ENCODE measurements at regions not wholly inside any gene's neighbourhood (a gene's known extent, or its start where the extent isn't known, plus 50 kb on each side); places are given as distances from the start of the nearest gene placed in this dataset.
A peak's percentile ranks its signal among the peaks of the same experiment; 100 is the strongest.
"Not testable (repeated sequence)": the region's sequence is repeated elsewhere in the genome, so short reads cannot be mapped to it uniquely, and the experiment has no call there.

DNA sequence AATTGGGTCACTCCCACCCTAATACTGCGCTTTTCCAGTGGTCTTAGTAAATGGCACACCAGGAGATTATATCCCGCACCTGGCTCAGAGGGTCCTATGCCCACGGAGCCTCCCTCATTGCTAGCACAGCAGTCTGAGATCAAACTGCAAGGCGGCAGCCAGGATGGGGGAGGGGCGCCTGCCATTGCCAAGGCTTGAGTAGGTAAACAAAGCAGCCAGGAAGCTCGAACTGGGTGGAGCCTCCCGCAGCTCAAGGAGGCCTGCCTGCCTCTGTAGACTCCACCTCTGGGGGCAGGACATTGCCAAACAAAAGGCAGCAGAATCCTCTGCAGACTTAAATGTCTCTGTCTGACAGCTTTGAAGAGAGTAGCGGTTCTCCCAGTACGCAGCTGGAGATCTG is 52.4 kb upstream of the PMPCB start:
- BruUV-seq (replicated peaks); CTCF ChIA-PET: not testable (repeated sequence)

DNA sequence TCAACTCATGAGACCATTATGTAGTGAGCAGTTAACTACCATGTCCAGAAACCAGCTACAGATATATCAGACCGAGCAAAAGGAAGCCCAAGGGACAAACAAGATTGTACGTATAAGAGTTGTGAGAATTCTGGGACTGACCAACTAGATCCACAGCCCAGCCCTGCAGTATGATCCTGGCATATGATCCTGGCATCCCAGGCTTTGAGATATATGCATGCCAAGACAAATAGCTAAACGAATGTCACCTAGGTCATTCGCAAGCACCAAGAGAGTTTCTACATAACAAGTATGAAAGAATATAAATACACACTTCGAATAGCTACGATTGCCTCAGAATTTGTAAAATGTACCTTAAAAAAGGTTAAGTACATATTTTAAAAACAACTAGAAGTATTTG is 56.4 kb upstream of the PMPCB start:
- H3K4me1 ChIP-seq, result no peaks in the 10 kb centered on the region
- H3K27me3 ChIP-seq (replicated peaks; ENCODE audit: control insufficient read depth, insufficient read depth, low read length), result no peaks in the 10 kb centered on the region
- Mint-ChIP-seq H3K4me1 (ENCODE audit: low read depth, unreplicated experiment) (no peaks in the 10 kb centered on the region), H3K36me3 (ENCODE audit: insufficient read depth, unreplicated experiment) (no peaks in the 10 kb centered on the region), H3K27me3 (ENCODE audit: insufficient read depth, unreplicated experiment) (peaks cover 2% of the 10 kb centered on the region), H3K27ac (ENCODE audit: unreplicated experiment) (no peak overlapping the region), H3K9me3 (ENCODE audit: unreplicated experiment) (peaks cover 9% of the 10 kb centered on the region), H3K4me3 (ENCODE audit: unreplicated experiment) (no peak overlapping the region)
- no peak for DNase-seq
- no peaks in the 10 kb centered on the region for H3K9me3 ChIP-seq
- TF ChIP-seq, protein P1, sequence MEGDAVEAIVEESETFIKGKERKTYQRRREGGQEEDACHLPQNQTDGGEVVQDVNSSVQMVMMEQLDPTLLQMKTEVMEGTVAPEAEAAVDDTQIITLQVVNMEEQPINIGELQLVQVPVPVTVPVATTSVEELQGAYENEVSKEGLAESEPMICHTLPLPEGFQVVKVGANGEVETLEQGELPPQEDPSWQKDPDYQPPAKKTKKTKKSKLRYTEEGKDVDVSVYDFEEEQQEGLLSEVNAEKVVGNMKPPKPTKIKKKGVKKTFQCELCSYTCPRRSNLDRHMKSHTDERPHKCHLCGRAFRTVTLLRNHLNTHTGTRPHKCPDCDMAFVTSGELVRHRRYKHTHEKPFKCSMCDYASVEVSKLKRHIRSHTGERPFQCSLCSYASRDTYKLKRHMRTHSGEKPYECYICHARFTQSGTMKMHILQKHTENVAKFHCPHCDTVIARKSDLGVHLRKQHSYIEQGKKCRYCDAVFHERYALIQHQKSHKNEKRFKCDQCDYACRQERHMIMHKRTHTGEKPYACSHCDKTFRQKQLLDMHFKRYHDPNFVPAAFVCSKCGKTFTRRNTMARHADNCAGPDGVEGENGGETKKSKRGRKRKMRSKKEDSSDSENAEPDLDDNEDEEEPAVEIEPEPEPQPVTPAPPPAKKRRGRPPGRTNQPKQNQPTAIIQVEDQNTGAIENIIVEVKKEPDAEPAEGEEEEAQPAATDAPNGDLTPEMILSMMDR (IDR thresholded peaks at IDR 0.05; ENCODE audit: insufficient read depth in 1 of 2, low read depth in 1 of 2, low read length in 1 of 2, severe bottlenecking in 1 of 2, unreplicated experiment in 1 of 2), result no peak
- no peaks in the 10 kb centered on the region for H3K36me3 ChIP-seq (ENCODE audit: control insufficient read depth, insufficient read depth, low read length)
- ChIA-PET CTCF (no interaction called here), POLR2A (no interaction called here)
- BruUV-seq (replicated peaks), result no TSS peak
- H3K4me3 ChIP-seq (ENCODE audit: low read depth, low read length), result no peak overlapping the region
- intact Hi-C loops (cut with micrococcal nuclease; ENCODE audit: unreplicated experiment), result no loop called here

More for the DNA sequence above, 52.4 kb upstream of the PMPCB start:
- H3K36me3 ChIP-seq (ENCODE audit: control insufficient read depth, insufficient read depth, low read length); POLR2A ChIA-PET; H3K4me3 Mint-ChIP-seq (ENCODE audit: unreplicated experiment); H3K27me3 ChIP-seq (replicated peaks; ENCODE audit: control insufficient read depth, insufficient read depth, low read length); H3K27me3 Mint-ChIP-seq (ENCODE audit: insufficient read depth, unreplicated experiment); H3K4me1 Mint-ChIP-seq (ENCODE audit: low read depth, unreplicated experiment); H3K36me3 Mint-ChIP-seq (ENCODE audit: insufficient read depth, unreplicated experiment); H3K27ac Mint-ChIP-seq (ENCODE audit: unreplicated experiment); H3K4me1 ChIP-seq; H3K9me3 Mint-ChIP-seq (ENCODE audit: unreplicated experiment); H3K4me3 ChIP-seq (ENCODE audit: low read depth, low read length); H3K9me3 ChIP-seq; intact Hi-C loops (cut with micrococcal nuclease; ENCODE audit: unreplicated experiment): not testable (repeated sequence)
- DNase-seq, result peak; percentile 22 to 46

DNA sequence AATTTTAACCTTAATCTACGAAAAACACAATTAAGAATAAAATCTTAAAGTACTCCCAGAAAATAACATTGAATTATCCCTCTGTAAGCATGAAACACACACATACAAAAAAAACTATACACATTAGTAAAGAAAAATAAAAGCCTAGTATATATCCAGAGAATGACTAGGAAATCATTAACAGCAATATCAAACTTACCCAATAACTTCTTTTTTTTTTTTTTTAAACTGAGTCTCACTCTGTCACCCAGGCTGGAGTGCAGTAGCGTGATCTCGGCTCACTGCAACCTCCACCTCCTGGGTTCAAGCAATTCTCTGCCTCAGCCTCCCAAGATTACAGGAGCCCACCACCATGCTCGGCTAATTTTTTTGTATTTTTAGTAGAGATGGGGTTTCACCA is 61.4 kb upstream of the PMPCB start:
- H3K36me3 Mint-ChIP-seq (ENCODE audit: insufficient read depth, unreplicated experiment); H3K9me3 ChIP-seq; H3K4me3 Mint-ChIP-seq (ENCODE audit: unreplicated experiment); H3K4me1 Mint-ChIP-seq (ENCODE audit: low read depth, unreplicated experiment); H3K9me3 Mint-ChIP-seq (ENCODE audit: unreplicated experiment); CTCF ChIA-PET; H3K27me3 ChIP-seq (replicated peaks; ENCODE audit: control insufficient read depth, insufficient read depth, low read length); POLR2A ChIA-PET; BruUV-seq (replicated peaks); intact Hi-C loops (cut with micrococcal nuclease; ENCODE audit: unreplicated experiment); H3K4me1 ChIP-seq; H3K27ac Mint-ChIP-seq (ENCODE audit: unreplicated experiment); DNase-seq; H3K36me3 ChIP-seq (ENCODE audit: control insufficient read depth, insufficient read depth, low read length); H3K27me3 Mint-ChIP-seq (ENCODE audit: insufficient read depth, unreplicated experiment); H3K4me3 ChIP-seq (ENCODE audit: low read depth, low read length): not testable (repeated sequence)

DNA sequence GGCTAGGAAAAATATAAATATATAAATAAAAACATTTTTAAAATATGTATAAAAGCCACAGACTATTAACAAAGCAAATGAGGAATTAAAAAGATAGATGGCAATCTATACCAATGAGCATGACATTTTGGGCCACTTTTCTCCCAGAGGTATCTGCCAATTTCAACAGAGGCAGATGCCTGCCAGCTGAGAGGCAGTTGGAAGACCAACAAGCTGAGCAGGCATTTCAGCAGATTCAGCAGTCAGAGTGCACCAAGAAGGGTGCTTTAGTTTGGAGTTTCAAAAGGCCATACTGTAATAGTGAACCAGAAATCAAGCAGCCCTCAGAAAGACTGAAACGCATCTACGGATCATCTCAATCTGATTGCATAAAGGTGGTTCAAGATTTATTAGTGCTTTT is 62.4 kb upstream of the PMPCB start:
- BruUV-seq (replicated peaks); CTCF ChIA-PET; H3K27ac Mint-ChIP-seq (ENCODE audit: unreplicated experiment); H3K36me3 ChIP-seq (ENCODE audit: control insufficient read depth, insufficient read depth, low read length); H3K4me1 Mint-ChIP-seq (ENCODE audit: low read depth, unreplicated experiment); H3K4me3 ChIP-seq (ENCODE audit: low read depth, low read length); H3K9me3 ChIP-seq; H3K4me1 ChIP-seq; H3K36me3 Mint-ChIP-seq (ENCODE audit: insufficient read depth, unreplicated experiment); POLR2A ChIA-PET; intact Hi-C loops (cut with micrococcal nuclease; ENCODE audit: unreplicated experiment); DNase-seq; H3K9me3 Mint-ChIP-seq (ENCODE audit: unreplicated experiment); H3K4me3 Mint-ChIP-seq (ENCODE audit: unreplicated experiment); H3K27me3 ChIP-seq (replicated peaks; ENCODE audit: control insufficient read depth, insufficient read depth, low read length); H3K27me3 Mint-ChIP-seq (ENCODE audit: insufficient read depth, unreplicated experiment): not testable (repeated sequence)

DNA sequence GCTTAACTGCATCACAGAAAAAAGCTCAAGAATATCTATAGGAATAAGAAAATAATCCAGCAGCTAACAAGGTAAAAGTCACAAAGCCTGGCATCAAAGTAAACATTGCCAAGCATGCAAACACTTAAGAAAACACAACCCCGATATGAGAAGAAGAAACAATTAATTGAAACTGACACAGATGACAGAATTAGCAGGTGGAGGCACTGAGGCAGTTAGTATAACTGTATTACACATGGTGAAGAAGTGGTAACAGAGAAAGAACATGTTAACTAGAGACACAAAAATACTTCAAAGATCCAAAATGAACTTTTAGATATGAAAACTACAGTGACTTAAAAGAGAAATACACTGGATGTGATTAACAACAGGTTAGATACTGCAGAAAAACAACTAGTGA is 69.4 kb upstream of the PMPCB start:
- H3K4me1 ChIP-seq; H3K9me3 ChIP-seq; H3K4me3 ChIP-seq (ENCODE audit: low read depth, low read length); H3K27me3 ChIP-seq (replicated peaks; ENCODE audit: control insufficient read depth, insufficient read depth, low read length); BruUV-seq (replicated peaks); H3K4me1 Mint-ChIP-seq (ENCODE audit: low read depth, unreplicated experiment); H3K4me3 Mint-ChIP-seq (ENCODE audit: unreplicated experiment); POLR2A ChIA-PET; H3K36me3 ChIP-seq (ENCODE audit: control insufficient read depth, insufficient read depth, low read length); CTCF ChIA-PET; DNase-seq; H3K27ac Mint-ChIP-seq (ENCODE audit: unreplicated experiment); H3K9me3 Mint-ChIP-seq (ENCODE audit: unreplicated experiment); H3K36me3 Mint-ChIP-seq (ENCODE audit: insufficient read depth, unreplicated experiment); intact Hi-C loops (cut with micrococcal nuclease; ENCODE audit: unreplicated experiment): not testable (repeated sequence)
- H3K27me3 Mint-ChIP-seq (ENCODE audit: insufficient read depth, unreplicated experiment), result peaks cover 14% of the 10 kb centered on the region

DNA sequence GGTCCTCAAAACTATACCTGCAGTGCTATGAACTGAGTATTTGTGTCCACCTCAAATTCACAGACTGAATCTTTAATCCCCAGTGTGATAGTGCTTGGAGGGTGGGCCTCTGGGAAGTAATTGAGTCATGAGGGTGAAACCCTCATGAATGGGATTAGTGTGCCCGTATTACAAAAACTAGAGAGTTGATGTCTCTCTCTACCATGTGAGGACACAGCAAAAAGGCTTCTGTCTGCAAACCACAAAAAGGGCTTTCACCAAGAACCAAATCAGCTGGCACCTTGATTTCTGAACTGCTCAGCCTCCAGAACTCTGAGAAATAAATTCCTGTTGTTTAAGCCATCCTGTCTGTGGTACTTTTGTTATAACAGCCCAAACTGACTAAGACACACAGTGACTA is 71.4 kb upstream of the PMPCB start:
- intact Hi-C loops (cut with micrococcal nuclease; ENCODE audit: unreplicated experiment); H3K9me3 ChIP-seq; CTCF ChIA-PET; H3K9me3 Mint-ChIP-seq (ENCODE audit: unreplicated experiment); H3K36me3 Mint-ChIP-seq (ENCODE audit: insufficient read depth, unreplicated experiment); H3K4me1 Mint-ChIP-seq (ENCODE audit: low read depth, unreplicated experiment); H3K4me3 ChIP-seq (ENCODE audit: low read depth, low read length); H3K4me3 Mint-ChIP-seq (ENCODE audit: unreplicated experiment); BruUV-seq (replicated peaks); H3K36me3 ChIP-seq (ENCODE audit: control insufficient read depth, insufficient read depth, low read length); DNase-seq; H3K27me3 ChIP-seq (replicated peaks; ENCODE audit: control insufficient read depth, insufficient read depth, low read length); H3K4me1 ChIP-seq; H3K27ac Mint-ChIP-seq (ENCODE audit: unreplicated experiment); POLR2A ChIA-PET: not testable (repeated sequence)
- peaks cover 14% of the 10 kb centered on the region for H3K27me3 Mint-ChIP-seq (ENCODE audit: insufficient read depth, unreplicated experiment)

DNA sequence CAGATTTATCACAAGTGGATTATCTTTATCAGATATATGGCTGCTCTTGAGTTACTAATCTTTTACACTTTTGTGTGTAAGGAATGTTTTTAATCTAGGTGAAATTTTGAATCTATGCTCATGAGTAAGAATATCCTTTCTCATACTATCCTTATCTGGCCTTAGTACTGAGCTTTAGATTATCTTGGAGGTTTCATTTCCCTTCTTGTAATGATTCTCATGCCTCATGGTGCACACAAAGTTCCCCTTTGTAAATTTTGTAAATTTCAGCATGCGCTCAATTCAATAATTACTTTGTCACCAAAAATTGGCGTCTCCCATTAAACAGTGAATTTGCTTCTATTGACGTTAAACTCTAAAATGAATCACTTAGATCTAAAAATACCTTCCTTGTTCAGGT is 74.2 kb upstream of the NAPEPLD start:
- H3K4me3 ChIP-seq (ENCODE audit: low read depth, low read length); POLR2A ChIA-PET; H3K36me3 Mint-ChIP-seq (ENCODE audit: insufficient read depth, unreplicated experiment); CTCF ChIA-PET; H3K4me1 Mint-ChIP-seq (ENCODE audit: low read depth, unreplicated experiment); intact Hi-C loops (cut with micrococcal nuclease; ENCODE audit: unreplicated experiment); H3K27ac Mint-ChIP-seq (ENCODE audit: unreplicated experiment); BruUV-seq (replicated peaks); H3K4me3 Mint-ChIP-seq (ENCODE audit: unreplicated experiment); H3K4me1 ChIP-seq; H3K36me3 ChIP-seq (ENCODE audit: control insufficient read depth, insufficient read depth, low read length); H3K9me3 ChIP-seq; H3K27me3 ChIP-seq (replicated peaks; ENCODE audit: control insufficient read depth, insufficient read depth, low read length); DNase-seq; H3K9me3 Mint-ChIP-seq (ENCODE audit: unreplicated experiment): not testable (repeated sequence)
- peaks cover 11% of the 10 kb centered on the region for H3K27me3 Mint-ChIP-seq (ENCODE audit: insufficient read depth, unreplicated experiment)
